Heart left ventricle (tissue), 16 donors: ENCODE measurements at regions not wholly inside any gene's neighbourhood (a gene's known extent, or its start where the extent isn't known, plus 50 kb on each side); places are given as distances from the start of the nearest gene placed in this dataset.

Experiments used
- ATAC-seq, 4 donors: fragments of 200-7000 bp; cut with Tn5 transposase; one replicate each; pipeline ENCODE4 v1.9.1; 2020 to 2022; ENCODE audit warnings: moderate library complexity in 4 of 4, mild to moderate bottlenecking in 3 of 4, moderate number of reproducible peaks in 1 of 4
- DNase-seq, 5 donors: peaks; one replicate each; pipeline ENCODE4 v3.0.0-alpha.2; 2020
- H3K27ac ChIP-seq, 12 donors: fragments of 200-600 bp; sonication (generic) in 4 of 12; one replicate each; pipeline versions ENCODE4 v1.5.0 to v1.8.0; 2016 to 2022; ENCODE audit warnings: mild to moderate bottlenecking in 2 of 12
- H3K27me3 ChIP-seq, 9 donors: fragments of 200-600 bp; sonication (generic) in 2 of 9; one replicate each; pipeline versions ENCODE4 v1.5.1 to v1.8.0; 2016 to 2022; ENCODE audit warnings: mild to moderate bottlenecking in 3 of 9
- H3K36me3 ChIP-seq, 9 donors: fragments of 200-600 bp; sonication (generic) in 2 of 9; one replicate each; pipeline versions ENCODE4 v1.5.0 to v1.8.0; 2018 to 2022; ENCODE audit warnings: mild to moderate bottlenecking in 2 of 9
- H3K4me1 ChIP-seq, 12 donors: fragments of 200-600 bp; sonication (generic) in 4 of 12; one replicate each; pipeline versions ENCODE4 v1.5.0 to v1.8.0; 2016 to 2022; ENCODE audit warnings: mild to moderate bottlenecking in 3 of 12
- H3K4me3 ChIP-seq, 12 donors: fragments of 200-600 bp; sonication (generic) in 4 of 12; one replicate each; pipeline versions ENCODE4 v1.5.0 to v1.8.0; 2017 to 2022; ENCODE audit warnings: mild to moderate bottlenecking in 9 of 12, moderate library complexity in 4 of 12
- H3K9me3 ChIP-seq, 12 donors: fragments of 200-600 bp; sonication (generic) in 4 of 12; one replicate each; pipeline versions ENCODE4 v1.5.0 to v1.8.0; 2016 to 2022; ENCODE audit warnings: mild to moderate bottlenecking in 1 of 12
- CTCF ChIP-seq, 12 donors: fragments of 200-600 bp; sonication (generic) in 4 of 12; IDR thresholded peaks; one replicate each; pipeline versions ENCODE4 v1.5.0 to v1.8.0; 2018 to 2022; ENCODE audit warnings: antibody characterized with exemption in 12 of 12, mild to moderate bottlenecking in 5 of 12
- POLR2A ChIP-seq, 2 donors: fragments of 450-650 bp; IDR thresholded peaks; one replicate each; pipeline ENCODE4 v1.6.1; 2017; ENCODE audit warnings: antibody characterized with exemption in 2 of 2, mild to moderate bottlenecking in 2 of 2, moderate library complexity in 2 of 2
- WGBS, 4 donors: extraction: QIAGEN DNeasy Blood & Tissue Kit in 2 of 4; methylation state at CpG; one replicate each; pipeline versions ENCODE4 v1.1.5 to v1.1.7; 2013 to 2018; 5-methylcytosine and 5-hydroxymethylcytosine counted together
- intact Hi-C, 10 donors: fragments of 100-400 bp; cut with DNase I; formaldehyde crosslinking; loops; one replicate each; pipeline versions ENCODE4 v1.11.1 to v1.14.2; 2022
- donor health status: ischemic (EF 13 %, LVEDD 7.1; RV severe dilation, severe dysfunction).
- donor health status: healthy with polysubstance abuse.
- donor health status: DM: no; HTN: yes; CAD: no.
- donor health status: DM: no; HTN: no; CAD: no.
- donor health status: ischemic (EF 25% LVEDD 6.9; RV normal size, moderate dysfunction).
- donor health status: ischemic (EF 25% LVEDD 5.7; RV mildly dilated, moderate dysfunction).
- donor health status: healthy.
- donor health status: DM: yes; HTN: yes; CAD: no.
- donor health status: ischemic (EF 35%, LVEDD 5.7; RV mildly dilated, moderate dysfunction).
- donor health status: nonischemic (EF 11% LVEDD 7.7; RV severe dilation, severe dysfunction).
- donor health status: DM: yes; HTN: yes; CAD: no.
- donor health status: PGD.
- donor health status: ischemic (EF 29% LVEDD 5.4; RV normal size, mild dysfunction).
- donor health status: nonischemic (EF 23%, LVEDD 6.1; RV moderate dilation, normal function).

GRCh38 chr9:21546949-21547348, 64.8 kb upstream of the IFNE start:
- H3K4me3 ChIP-seq = no peak overlapping the region
- DNase-seq (no peak), ATAC-seq (no peak)
- no peaks in the 10 kb centered on the region for H3K27me3 ChIP-seq
- peaks cover 0 to 9% (median 0%) of the 10 kb centered on the region in 12 donors for H3K9me3 ChIP-seq
- intact Hi-C loops = no loop called here
- TF ChIP-seq CTCF (IDR thresholded peaks at IDR 0.05) = no peak
- TF ChIP-seq POLR2A (IDR thresholded peaks at IDR 0.05) = no peak
- no peak overlapping the region for H3K27ac ChIP-seq
- H3K36me3 ChIP-seq = no peaks in the 10 kb centered on the region
- 87 to 100% (median 93%) methylated on average over 1 of the region's 1 CpG for WGBS, 4 donors
- H3K4me1 ChIP-seq = peaks cover 0 to 4% (median 0%) of the 10 kb centered on the region in 12 donors

- Histone ChIP-seq H3K9me3 (peaks cover 0 to 6% (median 0%) of the 10 kb centered on the region in 12 donors), H3K27ac (no peak overlapping the region), H3K27me3 (peaks cover 0 to 17% (median 4%) of the 10 kb centered on the region in 9 donors), H3K4me1 (peaks cover 0 to 4% (median 0%) of the 10 kb centered on the region in 12 donors), H3K4me3 (no peak overlapping the region), H3K36me3 (no peaks in the 10 kb centered on the region)
- peak in 1 of 4 donors; percentile 79 for ATAC-seq
- intact Hi-C loops = no loop called here
- no peak for DNase-seq
- no peak for TF ChIP-seq POLR2A (IDR thresholded peaks at IDR 0.05)
- TF ChIP-seq CTCF (IDR thresholded peaks at IDR 0.05) = no peak
- WGBS, 4 donors = 38 to 49% (median 40%) methylated on average over 9 of the region's 9 CpGs
Measured at GRCh38 chr9:21549251-21549765, 67.2 kb upstream of the IFNE start.

DNA sequence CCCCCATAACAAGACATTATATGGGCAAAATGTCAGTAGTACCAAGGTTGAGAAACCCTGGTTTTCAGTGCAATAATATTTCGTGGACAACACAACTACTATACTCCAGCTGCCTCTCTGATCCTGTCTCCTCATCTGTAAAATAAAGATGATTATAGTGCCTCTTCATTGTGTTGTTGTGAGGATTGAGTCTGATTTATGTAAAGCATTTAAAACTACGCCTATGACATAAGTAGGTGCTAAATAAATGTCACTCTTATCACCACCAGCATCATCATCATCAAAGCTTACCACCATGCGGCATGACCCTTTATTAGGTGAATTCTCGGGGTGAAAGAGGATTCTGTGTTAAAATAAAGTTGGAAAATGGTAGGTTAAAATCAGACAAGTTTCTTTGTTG, 67.8 kb upstream of the IFNE start:
- ATAC-seq = no peak
- DNase-seq = no peak
- TF ChIP-seq CTCF (IDR thresholded peaks at IDR 0.05) (no peak), POLR2A (IDR thresholded peaks at IDR 0.05) (no peak)
- Histone ChIP-seq H3K4me1 (peaks cover 0 to 4% (median 0%) of the 10 kb centered on the region in 12 donors), H3K27ac (no peak overlapping the region), H3K9me3 (no peaks in the 10 kb centered on the region), H3K4me3 (no peak overlapping the region), H3K36me3 (no peaks in the 10 kb centered on the region), H3K27me3 (peaks cover 0 to 20% (median 4%) of the 10 kb centered on the region in 9 donors)
- intact Hi-C loops = no loop called here
- 79 to 83% (median 80%) methylated on average over 4 of the region's 4 CpGs for WGBS, 4 donors

DNA sequence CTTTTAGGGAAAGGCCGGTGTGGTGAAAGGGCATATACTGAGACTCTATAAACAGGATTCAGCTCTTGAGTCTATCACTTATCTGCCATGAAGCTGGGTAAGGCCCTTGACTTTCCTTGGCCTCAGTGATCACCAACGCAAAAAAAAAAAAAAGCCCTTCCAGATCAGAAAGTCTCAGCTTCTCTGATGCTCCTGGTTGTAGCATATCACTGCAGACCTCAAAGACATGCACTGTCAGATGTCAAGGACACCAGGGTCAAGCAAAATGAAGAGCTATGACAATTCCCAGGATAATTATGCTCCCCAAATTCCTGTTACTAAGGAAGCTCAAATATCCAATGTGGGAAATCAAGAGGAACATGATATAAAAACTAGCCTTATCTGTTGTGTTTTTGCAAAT, 68.3 kb upstream of the IFNE start:
- 76 to 91% (median 82%) methylated on average over 2 of the region's 2 CpGs for WGBS, 4 donors
- TF ChIP-seq POLR2A (IDR thresholded peaks at IDR 0.05) (no peak), CTCF (IDR thresholded peaks at IDR 0.05) (no peak)
- Histone ChIP-seq H3K4me3 (no peak overlapping the region), H3K27ac (no peak overlapping the region), H3K4me1 (peaks cover 0 to 4% (median 0%) of the 10 kb centered on the region in 12 donors), H3K36me3 (no peaks in the 10 kb centered on the region), H3K9me3 (no peaks in the 10 kb centered on the region), H3K27me3 (peaks cover 0 to 25% (median 8%) of the 10 kb centered on the region in 9 donors)
- DNase-seq (no peak), ATAC-seq (no peak)
- intact Hi-C loops = no loop called here
